GM21423 (cell line): ENCODE measurements at regions not wholly inside any gene's neighbourhood (a gene's known extent, or its start where the extent isn't known, plus 50 kb on each side); places are given as distances from the start of the nearest gene placed in this dataset.

Experiments
- ATAC-seq: cut with Tn5 transposase; IDR thresholded peaks from one replicate; pipeline ENCODE4 v1.9.1; 2021; ENCODE audit warnings: mild to moderate bottlenecking, moderate library complexity; ENCODE audit not compliant: unreplicated experiment

GRCh38 chr18:61950371-61950770 lies 57.6 kb upstream of the RNF152 start:
- no peak for ATAC-seq

DNA sequence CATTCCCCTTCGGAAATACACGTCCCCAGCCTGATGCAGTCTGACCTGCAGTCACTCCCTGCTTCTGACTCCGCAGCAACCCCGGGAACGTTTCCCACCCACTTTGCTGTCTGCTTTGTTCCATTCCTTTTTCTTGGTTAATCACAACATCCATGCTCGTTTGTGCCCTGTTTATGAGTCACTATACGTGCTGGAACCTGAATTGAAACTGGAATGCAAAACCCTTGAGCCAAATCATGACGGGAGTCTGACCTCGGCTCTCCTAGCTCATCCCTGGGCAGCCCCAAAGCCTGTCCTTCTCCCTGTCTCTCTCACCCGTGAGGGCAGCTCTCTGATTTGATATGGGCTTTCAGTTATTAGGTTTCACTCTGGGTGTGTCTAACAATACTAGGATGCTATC lies 57.1 kb upstream of the RNF152 start:
- no peak for ATAC-seq

DNA sequence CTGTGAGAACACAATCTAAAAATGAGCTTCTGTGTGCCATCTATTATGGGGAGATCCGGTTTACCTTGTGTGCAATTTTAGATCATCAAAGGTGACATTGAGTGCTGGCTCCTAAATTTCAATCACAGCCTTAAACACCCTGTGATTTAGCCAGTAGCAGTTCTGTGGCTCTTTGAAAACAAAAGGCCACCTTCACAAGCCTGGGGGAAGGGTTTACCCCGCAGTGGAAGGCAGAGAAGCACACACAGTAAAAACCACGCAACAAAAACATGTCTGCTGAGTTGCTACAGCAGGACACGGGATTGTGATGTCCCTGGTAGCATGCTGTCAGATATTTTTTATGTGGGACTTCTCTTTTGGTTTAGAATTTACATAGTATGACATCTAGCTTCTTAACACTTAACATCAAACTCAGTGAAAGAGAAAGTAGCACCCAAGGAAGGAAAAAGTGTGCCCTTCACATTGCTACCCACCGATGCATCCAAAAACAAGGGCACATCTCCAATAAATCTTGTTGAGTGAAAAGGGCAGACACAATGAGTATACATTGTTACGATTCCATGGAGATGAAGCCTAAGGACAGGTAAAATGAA lies 56.1 kb upstream of the RNF152 start:
- no peak for ATAC-seq

- ATAC-seq = no peak
Measured at GRCh38 chr18:61948281-61948741, 55.5 kb upstream of the RNF152 start.

DNA sequence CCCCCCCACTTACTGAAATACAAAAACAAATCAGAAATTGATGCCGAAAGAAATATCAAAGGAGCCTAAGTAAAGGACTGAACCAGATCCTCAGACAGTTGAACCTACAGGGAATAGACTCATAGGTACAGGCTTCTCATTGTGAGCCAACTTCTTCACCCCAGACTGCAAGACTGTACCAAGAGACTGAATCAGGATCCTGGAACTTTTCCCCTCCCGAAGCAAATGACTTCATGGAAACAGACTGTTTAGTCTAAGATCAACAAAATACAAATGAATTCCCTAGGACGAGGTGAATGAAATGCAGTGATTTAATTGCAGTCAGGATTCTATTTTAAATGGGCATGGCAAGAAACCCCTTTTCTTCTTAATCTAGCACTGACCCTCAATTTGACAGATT lies 53.6 kb upstream of the RNF152 start:
- ATAC-seq = no peak

GRCh38 chr18:61943175-61943964 lies 50.6 kb upstream of the RNF152 start:
- no peak for ATAC-seq
